ENCODE measurements at regions not wholly inside any gene's neighbourhood (a gene's known extent, or its start where the extent isn't known, plus 50 kb on each side); places are given as distances from the start of the nearest gene placed in this dataset.
"Not testable (repeated sequence)": the region's sequence is repeated elsewhere in the genome, so short reads cannot be mapped to it uniquely, and the experiment has no call there.

DNA sequence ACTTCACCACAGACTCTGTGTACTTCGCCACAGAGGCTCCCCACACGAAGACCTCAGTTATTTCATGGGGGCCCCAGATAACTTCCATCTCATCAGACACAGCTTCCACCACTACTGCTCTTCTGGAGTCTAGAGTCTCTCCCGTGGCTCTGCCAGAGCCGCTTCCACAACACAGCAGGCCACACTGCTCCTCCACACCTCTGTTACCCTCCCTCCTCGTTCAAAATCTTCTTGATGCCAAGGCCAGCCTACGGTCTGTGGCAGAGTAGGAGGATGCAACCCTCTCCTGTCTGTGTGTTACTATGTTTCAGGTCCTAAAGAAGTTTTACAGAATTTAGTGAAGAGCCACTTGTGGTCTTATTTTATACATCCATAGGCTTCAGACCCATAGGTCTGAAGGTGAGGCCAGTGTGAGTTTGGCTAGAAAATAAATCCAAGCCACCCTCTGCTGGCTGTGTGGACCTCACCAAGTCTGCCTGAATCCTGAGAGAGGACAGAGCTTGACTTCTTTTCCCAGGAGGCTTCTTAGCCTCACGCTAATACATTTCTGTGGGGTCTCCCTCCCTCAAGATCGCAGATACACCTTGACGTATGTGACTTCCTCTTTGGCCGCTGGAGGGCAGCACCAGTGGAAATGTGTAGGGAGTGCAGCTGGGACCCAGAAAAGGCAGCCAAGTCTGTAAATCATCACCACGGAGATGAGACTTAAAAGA, 197.7 kb downstream of the FAXC start:
- no peak overlapping the region for H3K27ac Mint-ChIP-seq
- H3K9me3 Mint-ChIP-seq = no peaks in the 10 kb centered on the region
- no peak overlapping the region for H3K4me3 Mint-ChIP-seq
- peaks cover 16% of the 10 kb centered on the region for H3K27me3 Mint-ChIP-seq
- no peaks in the 10 kb centered on the region for H3K36me3 Mint-ChIP-seq
- peak; percentile 43 for DNase-seq
- H3K4me1 Mint-ChIP-seq = no peaks in the 10 kb centered on the region

DNA sequence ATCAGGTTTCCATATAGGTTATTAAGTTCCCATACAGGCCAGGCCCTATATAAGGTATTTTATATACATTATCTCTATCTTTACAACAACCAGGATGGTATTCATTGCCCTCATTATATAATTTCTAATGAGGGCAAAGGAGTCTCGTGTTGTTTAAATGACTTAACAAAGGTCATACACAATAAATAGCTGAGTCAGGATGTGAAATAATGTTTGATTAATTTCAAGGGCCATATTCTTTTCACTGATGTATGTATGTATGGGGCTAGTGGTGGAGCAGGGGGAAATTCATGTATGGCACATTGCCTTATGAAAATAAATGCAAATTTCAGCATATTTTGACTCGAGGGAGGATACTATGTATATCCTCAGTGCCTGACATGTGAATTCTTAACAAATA, 200.7 kb downstream of the FAXC start:
- H3K4me1 Mint-ChIP-seq = no peaks in the 10 kb centered on the region
- no peak overlapping the region for H3K27ac Mint-ChIP-seq
- H3K4me3 Mint-ChIP-seq = no peak overlapping the region
- no peak for DNase-seq
- H3K9me3 Mint-ChIP-seq = no peaks in the 10 kb centered on the region
- H3K36me3 Mint-ChIP-seq = no peaks in the 10 kb centered on the region
- peaks cover 24% of the 10 kb centered on the region for H3K27me3 Mint-ChIP-seq

DNA sequence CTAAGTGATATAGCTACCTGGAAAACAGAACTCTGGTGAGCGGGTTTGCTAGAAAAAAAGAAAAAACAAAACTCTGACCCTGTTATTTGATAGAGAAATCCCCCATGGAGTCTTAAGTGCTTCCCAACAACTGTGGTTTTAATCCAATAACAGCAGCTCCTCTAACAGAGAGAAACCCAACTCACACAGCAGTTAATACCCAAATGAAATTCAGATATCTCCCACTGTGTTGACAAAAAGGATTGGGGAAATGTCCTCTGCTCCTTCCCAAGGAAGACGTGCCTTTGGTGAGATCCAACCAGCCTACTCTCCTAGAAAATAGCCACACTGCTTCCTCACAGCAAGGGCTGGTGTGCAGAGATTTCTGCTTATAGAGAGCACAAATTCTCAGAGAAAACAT, 200.4 kb upstream of the FBXL4 start:
- DNase-seq = no peak
- Mint-ChIP-seq H3K36me3 (no peaks in the 10 kb centered on the region), H3K27ac (no peak overlapping the region), H3K4me3 (no peak overlapping the region), H3K4me1 (no peaks in the 10 kb centered on the region), H3K27me3 (peaks cover 24% of the 10 kb centered on the region), H3K9me3 (no peaks in the 10 kb centered on the region)

DNA sequence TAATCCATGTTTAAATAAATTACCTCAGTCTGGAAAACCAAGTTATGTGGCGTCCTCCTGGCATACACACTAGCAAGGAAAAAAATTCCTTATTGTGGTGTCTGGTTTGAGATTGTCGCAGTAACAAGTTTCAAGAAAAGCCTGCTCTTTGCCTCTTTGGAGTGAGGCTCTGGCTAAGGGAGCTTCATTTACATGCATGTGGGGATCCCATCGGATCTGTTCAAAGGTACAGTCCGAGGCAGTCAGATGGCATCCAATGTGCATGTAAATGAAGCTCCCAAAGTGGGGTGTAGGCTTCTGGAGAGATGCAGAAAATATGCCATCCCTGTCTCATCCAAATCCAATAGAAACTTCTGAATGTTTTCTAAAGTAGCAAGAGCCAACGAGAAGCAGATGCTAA, 199.5 kb upstream of the FBXL4 start:
- peaks cover 16% of the 10 kb centered on the region for H3K27me3 Mint-ChIP-seq
- H3K27ac Mint-ChIP-seq = no peak overlapping the region
- DNase-seq = no peak
- no peaks in the 10 kb centered on the region for H3K36me3 Mint-ChIP-seq
- H3K4me1 Mint-ChIP-seq = no peaks in the 10 kb centered on the region
- H3K9me3 Mint-ChIP-seq = no peaks in the 10 kb centered on the region
- no peak overlapping the region for H3K4me3 Mint-ChIP-seq

DNA sequence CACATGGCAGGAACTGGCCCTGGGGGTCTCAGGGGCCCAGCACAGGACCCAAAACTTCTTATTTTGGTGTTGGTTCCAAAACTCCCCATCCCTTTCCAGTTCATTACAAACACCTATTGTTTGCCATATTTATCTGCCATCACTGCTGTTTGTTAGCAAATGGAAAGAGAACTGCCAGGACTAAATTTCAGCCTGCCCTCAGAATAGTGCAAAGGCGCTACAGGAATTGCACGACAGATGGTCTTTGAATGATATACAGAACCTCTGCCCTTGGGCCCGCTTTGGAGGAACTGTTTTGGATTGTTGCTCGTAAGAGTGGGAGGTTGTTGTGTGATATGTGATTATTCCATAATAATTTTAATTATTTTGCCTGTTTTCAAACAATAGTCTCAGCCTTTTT, 199.0 kb upstream of the FBXL4 start:
- peaks cover 14% of the 10 kb centered on the region for H3K27me3 Mint-ChIP-seq
- H3K27ac Mint-ChIP-seq = no peak overlapping the region
- H3K9me3 Mint-ChIP-seq = no peaks in the 10 kb centered on the region
- H3K36me3 Mint-ChIP-seq = no peaks in the 10 kb centered on the region
- no peak overlapping the region for H3K4me3 Mint-ChIP-seq
- H3K4me1 Mint-ChIP-seq = no peaks in the 10 kb centered on the region
- no peak for DNase-seq

DNA sequence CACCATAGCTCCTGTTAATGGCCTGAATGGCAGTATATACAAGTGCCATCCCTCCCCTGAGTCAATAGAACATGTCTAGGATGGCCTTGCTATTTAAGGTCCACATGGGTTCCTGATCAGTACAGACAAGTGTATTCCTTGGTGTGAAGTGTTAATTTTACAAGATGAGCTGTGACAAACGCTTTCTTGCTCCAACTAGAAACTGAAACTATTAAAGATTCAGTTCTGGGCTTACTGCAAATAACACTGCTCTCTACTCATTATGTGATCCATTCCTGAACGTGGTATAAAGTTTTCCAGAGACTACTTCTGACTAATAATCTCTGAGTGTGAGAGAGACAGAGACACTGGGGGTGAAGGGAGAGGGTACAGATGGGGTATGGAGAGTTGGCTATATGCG, 198.0 kb upstream of the FBXL4 start:
- no peak for DNase-seq
- Mint-ChIP-seq H3K4me1 (no peaks in the 10 kb centered on the region), H3K4me3 (no peak overlapping the region), H3K27ac (no peak overlapping the region), H3K27me3 (peaks cover 14% of the 10 kb centered on the region), H3K36me3 (no peaks in the 10 kb centered on the region), H3K9me3 (no peaks in the 10 kb centered on the region)

DNA sequence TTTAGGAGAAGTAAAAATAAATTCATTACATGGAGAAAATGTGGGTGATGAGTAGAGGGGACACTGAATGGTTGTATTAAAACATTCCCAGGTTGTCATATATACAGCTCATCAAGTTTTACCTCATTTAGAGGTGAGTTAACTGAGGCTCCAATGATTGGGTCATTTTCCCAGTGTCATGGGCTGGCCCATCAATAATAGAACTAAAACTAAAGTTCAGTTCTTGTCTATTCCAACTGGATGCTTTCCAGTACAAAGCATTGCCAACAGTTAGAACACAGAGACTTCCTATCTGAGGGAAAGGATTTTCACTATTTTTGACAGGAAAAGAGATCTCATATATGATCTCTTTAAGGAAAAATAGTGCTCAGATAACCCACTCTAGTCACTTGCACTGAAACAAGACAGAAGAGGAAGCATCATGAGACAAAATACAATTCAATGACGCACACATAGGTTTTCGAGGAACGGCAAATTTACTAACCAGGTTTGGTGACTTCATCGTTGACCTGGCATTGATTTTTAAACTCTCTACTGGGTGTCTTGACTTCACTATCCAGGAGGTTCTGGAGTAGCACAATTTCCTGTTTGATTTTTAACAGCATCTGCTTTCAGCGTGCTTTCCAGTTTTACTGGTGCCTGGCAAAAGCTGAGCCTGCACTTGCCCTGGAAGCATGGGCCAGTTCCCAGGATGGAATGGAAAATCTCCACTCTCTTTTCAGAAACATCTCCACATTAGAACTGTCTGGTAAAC, 195.5 kb upstream of the FBXL4 start:
- Mint-ChIP-seq H3K4me3 (no peak overlapping the region), H3K9me3 (no peaks in the 10 kb centered on the region), H3K27ac (no peak overlapping the region), H3K4me1 (no peaks in the 10 kb centered on the region), H3K36me3 (no peaks in the 10 kb centered on the region), H3K27me3 (peaks cover 21% of the 10 kb centered on the region)
- DNase-seq = no peak

DNA sequence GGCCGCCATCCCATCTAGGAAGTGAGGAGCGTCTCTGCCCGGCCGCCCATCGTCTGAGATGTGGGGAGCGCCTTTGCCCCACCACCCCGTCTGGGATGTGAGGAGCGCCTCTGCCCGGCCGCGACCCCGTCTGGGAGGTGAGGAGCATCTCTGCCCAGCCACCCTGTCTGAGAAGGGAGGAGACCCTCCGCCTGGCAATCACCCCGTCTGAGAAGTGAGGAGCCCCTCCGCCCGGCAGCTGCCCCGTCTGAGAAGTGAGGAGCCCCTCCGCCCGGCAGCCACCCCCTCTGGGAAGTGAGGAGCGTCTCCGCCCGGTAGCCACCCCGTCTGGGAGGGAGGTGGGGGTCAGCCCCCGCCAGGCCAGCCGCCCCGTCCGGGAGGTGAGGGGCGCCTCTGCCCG, 194.2 kb upstream of the FBXL4 start:
- peaks cover 26% of the 10 kb centered on the region for H3K27me3 Mint-ChIP-seq
- H3K27ac Mint-ChIP-seq, H3K9me3 Mint-ChIP-seq, H3K36me3 Mint-ChIP-seq, DNase-seq, H3K4me3 Mint-ChIP-seq, H3K4me1 Mint-ChIP-seq: not testable (repeated sequence)

DNA sequence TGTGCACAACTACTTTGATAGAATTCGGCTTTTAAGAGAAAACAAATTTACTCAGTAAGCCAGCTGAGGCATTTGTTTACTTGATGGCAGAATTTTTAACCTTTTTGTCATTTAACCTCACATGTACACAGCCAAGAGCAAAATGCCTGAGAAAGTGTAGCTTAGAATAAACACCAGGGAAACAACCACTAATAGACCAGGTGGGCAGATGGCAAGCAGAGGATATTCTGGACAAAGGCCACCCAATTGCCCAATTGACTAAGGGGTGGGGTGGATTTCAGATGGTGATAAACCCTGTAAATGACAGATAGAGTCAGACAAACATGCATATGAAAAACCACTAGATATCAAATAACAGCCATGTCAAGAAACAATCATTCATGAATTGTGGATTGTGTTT, 190.7 kb upstream of the FBXL4 start:
- H3K36me3 Mint-ChIP-seq = no peaks in the 10 kb centered on the region
- no peak for DNase-seq
- no peak overlapping the region for H3K4me3 Mint-ChIP-seq
- H3K27me3 Mint-ChIP-seq = peaks cover 24% of the 10 kb centered on the region
- no peaks in the 10 kb centered on the region for H3K9me3 Mint-ChIP-seq
- H3K4me1 Mint-ChIP-seq = no peaks in the 10 kb centered on the region
- H3K27ac Mint-ChIP-seq = no peak overlapping the region

DNA sequence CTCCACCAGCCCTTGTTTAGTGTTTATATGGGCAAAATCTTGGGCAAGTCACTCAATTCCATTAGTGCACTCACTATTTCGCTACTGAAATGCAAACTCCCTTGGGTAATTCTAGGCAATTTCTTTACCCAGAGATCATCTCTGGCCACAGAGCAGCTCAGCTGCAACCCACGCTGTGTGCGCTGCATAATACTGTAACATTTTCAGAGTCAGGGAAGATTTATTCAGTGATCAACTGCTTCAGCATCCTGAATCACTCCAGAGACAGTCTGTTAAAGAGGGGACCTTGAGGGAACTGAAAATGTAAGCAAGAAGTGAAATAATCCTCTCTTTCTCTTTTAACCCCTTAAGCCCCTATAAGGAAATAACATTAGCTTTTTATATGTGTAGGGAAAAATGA, 189.6 kb upstream of the FBXL4 start:
- Mint-ChIP-seq H3K4me3 (no peak overlapping the region), H3K27me3 (peaks cover 24% of the 10 kb centered on the region), H3K4me1 (no peaks in the 10 kb centered on the region), H3K36me3 (no peaks in the 10 kb centered on the region), H3K27ac (no peak overlapping the region), H3K9me3 (no peaks in the 10 kb centered on the region)
- DNase-seq = no peak

DNA sequence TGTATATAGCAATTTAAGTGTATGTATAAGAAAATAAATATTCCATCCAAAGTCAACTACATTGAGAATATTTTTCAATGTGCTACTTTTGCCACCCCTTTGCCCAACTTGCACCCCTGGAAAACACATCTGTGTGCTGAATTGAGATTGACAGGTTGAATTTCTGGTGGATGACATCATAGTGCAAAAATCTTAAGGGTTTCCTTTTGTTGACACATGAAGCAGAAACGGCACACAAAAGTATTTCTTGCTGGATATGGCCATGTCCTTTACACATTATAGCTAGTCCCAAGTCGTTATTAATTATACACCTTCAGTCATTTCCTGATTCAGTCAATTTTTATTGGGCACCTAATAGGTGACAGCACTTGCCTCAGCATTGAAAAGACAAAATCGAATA, 188.7 kb upstream of the FBXL4 start:
- Mint-ChIP-seq H3K4me3 (no peak overlapping the region), H3K9me3 (no peaks in the 10 kb centered on the region), H3K36me3 (no peaks in the 10 kb centered on the region), H3K4me1 (no peaks in the 10 kb centered on the region), H3K27ac (no peak overlapping the region), H3K27me3 (peaks cover 24% of the 10 kb centered on the region)
- DNase-seq = no peak

DNA sequence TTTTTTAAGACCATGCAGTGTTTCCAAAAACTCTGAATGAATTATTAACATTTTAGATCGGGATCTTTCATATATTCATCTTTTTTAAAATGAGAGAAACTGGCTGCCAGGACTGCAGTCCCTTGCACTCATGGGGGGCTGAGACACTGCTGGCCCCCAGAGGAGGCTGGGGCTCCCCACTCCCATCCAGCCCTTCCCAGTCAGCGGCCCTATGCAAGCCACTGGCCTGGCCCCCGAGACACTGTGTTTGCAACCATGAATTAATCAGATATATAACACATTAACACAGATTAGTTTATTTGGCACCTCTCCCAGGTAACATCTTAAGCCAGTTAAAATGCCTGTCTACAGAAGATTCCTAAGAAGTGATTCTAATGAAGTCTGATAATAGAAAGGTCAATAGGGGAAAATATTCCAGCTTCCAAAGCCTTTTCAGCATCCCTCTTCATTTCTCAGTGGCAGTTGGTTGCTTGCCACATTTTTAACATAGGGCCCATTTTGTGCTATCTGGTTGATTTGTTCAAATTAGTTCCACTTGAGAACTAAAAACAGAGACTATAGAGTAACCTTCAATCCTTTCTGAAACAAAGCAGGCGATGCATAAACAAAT, 184.4 kb upstream of the FBXL4 start:
- peaks cover 12% of the 10 kb centered on the region for H3K27me3 Mint-ChIP-seq
- H3K4me1 Mint-ChIP-seq = no peaks in the 10 kb centered on the region
- no peak overlapping the region for H3K27ac Mint-ChIP-seq
- no peaks in the 10 kb centered on the region for H3K9me3 Mint-ChIP-seq
- no peak overlapping the region for H3K4me3 Mint-ChIP-seq
- no peaks in the 10 kb centered on the region for H3K36me3 Mint-ChIP-seq
- DNase-seq = no peak

DNA sequence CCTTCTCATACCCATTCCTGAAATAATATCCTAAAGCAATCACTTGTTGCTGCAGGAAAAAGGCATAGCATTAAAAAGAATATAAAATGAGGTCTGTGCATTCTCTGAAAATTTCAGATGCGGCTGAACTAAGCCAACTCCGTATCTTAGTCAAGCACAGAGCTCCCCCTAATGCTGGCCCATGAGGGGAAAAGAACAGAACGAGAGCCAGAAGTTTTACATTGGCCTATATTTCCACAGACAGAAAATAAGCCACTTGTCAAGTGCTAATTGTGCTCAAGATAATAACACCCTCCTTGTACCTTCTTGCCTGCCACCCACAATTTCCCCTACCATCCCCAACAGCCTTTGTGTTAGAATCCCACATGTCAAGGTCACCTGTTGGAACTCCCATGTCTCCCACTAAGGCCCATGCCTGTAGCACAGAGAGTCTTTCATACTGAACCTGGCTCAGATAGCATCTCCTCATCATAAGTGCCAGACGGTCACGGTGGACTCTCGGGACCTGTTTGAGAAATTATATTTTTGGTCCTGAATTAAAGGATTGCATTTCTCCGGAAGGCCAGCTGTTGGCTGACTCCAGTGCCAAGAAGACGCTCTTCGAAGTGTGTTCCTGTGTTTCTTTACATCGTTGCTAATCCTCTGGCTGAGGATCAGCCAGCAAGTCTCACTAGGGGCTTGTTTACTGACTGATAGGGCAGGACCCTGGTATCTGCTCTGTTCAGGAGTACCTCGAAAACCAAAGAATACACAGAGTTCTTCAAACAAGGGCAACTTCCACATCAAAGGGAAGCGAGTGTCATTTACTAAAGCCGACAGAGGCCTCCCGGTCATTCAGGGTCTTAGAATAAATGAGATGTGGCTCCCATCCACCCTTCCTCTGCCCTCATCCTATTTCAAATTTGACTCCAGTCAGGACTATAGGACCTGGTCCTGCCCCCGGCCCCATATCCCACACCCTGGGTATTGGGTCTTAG, 183.4 kb upstream of the FBXL4 start:
- Mint-ChIP-seq H3K27me3 (peaks cover 9% of the 10 kb centered on the region), H3K27ac (no peak overlapping the region), H3K4me1 (no peaks in the 10 kb centered on the region), H3K4me3 (no peak overlapping the region), H3K9me3 (no peaks in the 10 kb centered on the region), H3K36me3 (no peaks in the 10 kb centered on the region)
- DNase-seq = no peak

DNA sequence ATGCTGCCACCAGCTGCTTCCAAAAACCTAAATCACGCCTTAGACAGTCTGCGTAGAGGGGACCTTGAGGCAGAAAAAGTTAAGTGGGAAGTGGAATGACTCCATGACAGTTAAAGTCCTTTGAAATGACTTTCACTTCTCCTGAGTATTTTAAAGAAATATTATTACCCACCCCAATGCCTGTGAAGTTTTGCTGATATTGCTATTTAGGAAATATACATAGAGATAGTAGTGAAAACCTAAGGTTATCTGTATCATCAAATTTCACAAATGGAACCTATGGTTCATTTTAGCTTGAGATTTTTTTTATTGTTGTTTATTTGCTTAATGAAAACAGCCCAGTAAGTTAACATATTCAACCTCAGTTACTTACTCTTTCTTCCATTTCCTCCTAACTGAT, 182.1 kb upstream of the FBXL4 start:
- no peaks in the 10 kb centered on the region for H3K36me3 Mint-ChIP-seq
- H3K27me3 Mint-ChIP-seq = peaks cover 7% of the 10 kb centered on the region
- H3K4me1 Mint-ChIP-seq = no peaks in the 10 kb centered on the region
- H3K9me3 Mint-ChIP-seq = no peaks in the 10 kb centered on the region
- no peak overlapping the region for H3K27ac Mint-ChIP-seq
- no peak overlapping the region for H3K4me3 Mint-ChIP-seq
- DNase-seq = no peak

DNA sequence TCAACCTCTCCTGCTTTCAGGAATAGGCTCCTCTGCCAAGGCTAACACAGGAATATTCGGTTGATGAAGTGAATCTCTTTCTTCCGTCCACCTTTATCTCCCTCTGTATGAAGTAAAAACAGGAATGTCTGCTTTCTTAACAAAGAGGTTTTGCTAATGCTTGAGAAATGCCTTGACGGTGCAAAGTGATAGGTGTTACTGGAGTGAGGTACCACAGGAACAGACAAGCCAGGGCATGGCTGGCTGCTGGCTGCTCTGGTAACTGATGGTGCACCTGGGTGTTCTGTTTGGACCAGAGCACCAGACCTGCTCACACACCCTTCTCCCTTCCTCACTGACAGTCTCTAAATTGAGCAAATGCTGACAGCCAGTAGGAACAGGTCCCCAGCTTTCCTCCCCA, 174.0 kb upstream of the FBXL4 start:
- H3K27me3 Mint-ChIP-seq = peaks cover 30% of the 10 kb centered on the region
- H3K4me3 Mint-ChIP-seq = no peak overlapping the region
- H3K27ac Mint-ChIP-seq = no peak overlapping the region
- no peak for DNase-seq
- H3K4me1 Mint-ChIP-seq = no peaks in the 10 kb centered on the region
- H3K36me3 Mint-ChIP-seq = no peaks in the 10 kb centered on the region
- no peaks in the 10 kb centered on the region for H3K9me3 Mint-ChIP-seq
